ENCODE measurements at regions not wholly inside any gene's neighbourhood (a gene's known extent, or its start where the extent isn't known, plus 50 kb on each side); places are given as distances from the start of the nearest gene placed in this dataset.

DNA sequence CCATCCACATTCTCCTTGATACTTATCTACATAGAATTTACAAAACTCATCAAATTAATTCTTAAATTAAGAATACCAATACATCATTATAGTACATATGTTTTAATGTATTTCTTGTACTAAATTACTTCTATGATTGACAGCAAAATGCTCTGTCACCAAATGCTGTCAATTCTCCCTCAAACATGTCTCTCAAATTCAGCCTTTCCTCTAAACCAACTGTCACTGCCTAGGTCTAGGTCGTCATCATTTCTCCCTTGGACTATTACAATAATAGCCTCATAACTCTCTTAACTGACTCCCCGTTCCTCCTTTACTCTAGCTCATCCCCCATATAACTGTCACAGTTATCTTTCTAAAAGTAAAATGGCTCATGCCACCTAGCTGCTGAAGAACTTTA, 279.7 kb upstream of the FSTL5 start:
- Histone ChIP-seq H3K4me3 (no peak overlapping the region), H3K9me3 (no peaks in the 10 kb centered on the region), H3K4me2 (no peak overlapping the region), H3K4me1 (no peaks in the 10 kb centered on the region), H3K27ac (no peak overlapping the region)
- ATAC-seq = no peak
- no peak for FAIRE-seq
- CTCF ChIA-PET = interaction anchor here (0.6 kb wide), 1 partner anchor 406 kb away, joined by 3 read pairs; no protein-coding TSS in a partner anchor
- 24% methylated on average over 2 of the region's 2 CpGs for WGBS (ENCODE audit: missing lambda C conversion rate)
- POLR2A ChIA-PET = no interaction called here
- TF ChIP-seq BHLHE40 (IDR thresholded peaks at IDR 0.05; ENCODE audit: low read depth, low read length) = no peak
- no peak for TF ChIP-seq FOSB (CRISPR knock-in tag; IDR thresholded peaks at IDR 0.05)
- no peak for TF ChIP-seq EHF (CRISPR knock-in tag; IDR thresholded peaks at IDR 0.05)
- TF ChIP-seq HOXB13 (CRISPR knock-in tag; IDR thresholded peaks at IDR 0.05; ENCODE audit: low read depth) = no peak
- TF ChIP-seq POLR2A (IDR thresholded peaks at IDR 0.05; ENCODE audit: low read length) = no peak
- no peak for TF ChIP-seq RAD21 (conservative IDR thresholded peaks at IDR 0.05 in 1 of 2, IDR thresholded peaks at IDR 0.05 in 1 of 2)
- no peak for TF ChIP-seq POLR2AphosphoS2 (conservative IDR thresholded peaks at IDR 0.05; ENCODE audit: low read length)
- no peak for TF ChIP-seq CEBPB (IDR thresholded peaks at IDR 0.05)
- no peak for TF ChIP-seq ELK1 (IDR thresholded peaks at IDR 0.05; ENCODE audit: low read depth, low read length)
- TF ChIP-seq HOXA7 (CRISPR knock-in tag; IDR thresholded peaks at IDR 0.05) = no peak
- TF ChIP-seq SREBF2 (IDR thresholded peaks at IDR 0.05) = no peak
- TF ChIP-seq, protein P1, sequence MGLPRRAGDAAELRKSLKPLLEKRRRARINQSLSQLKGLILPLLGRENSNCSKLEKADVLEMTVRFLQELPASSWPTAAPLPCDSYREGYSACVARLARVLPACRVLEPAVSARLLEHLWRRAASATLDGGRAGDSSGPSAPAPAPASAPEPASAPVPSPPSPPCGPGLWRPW (IDR thresholded peaks at IDR 0.05) = no peak
- TF ChIP-seq CHD2 (IDR thresholded peaks at IDR 0.05; ENCODE audit: low read length, partially characterized antibody) = no peak
- no peak for DNase-seq (ENCODE audit: low read depth in 1 of 2, low spot score in 1 of 2)

DNA sequence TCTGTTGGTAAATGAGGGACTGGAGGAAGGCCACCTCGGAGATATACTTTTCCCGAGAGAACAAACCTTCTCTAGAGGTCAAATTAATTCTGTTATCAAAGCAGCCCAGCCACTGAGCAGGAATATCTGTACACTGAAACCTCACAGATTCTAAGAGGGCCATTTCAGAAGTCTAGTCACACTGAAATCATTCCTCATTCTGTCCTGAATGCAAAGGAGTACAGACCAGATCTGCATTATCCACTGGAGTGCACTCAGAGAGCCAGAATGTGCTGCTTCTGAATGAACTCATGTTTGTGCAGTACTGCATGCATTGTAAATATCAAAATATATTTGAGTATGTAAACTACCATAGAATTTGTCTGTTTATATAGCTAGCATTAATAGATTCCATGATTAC, 278.3 kb upstream of the FSTL5 start:
- FAIRE-seq = no peak
- no peak overlapping the region for H3K27ac ChIP-seq
- WGBS (ENCODE audit: missing lambda C conversion rate) = 6% methylated on average over 2 of the region's 2 CpGs
- CTCF ChIA-PET = no interaction called here
- TF ChIP-seq SMC3 (IDR thresholded peaks at IDR 0.05) (no peak), SREBF2 (IDR thresholded peaks at IDR 0.05) (no peak), ZNF302 (CRISPR knock-in tag; IDR thresholded peaks at IDR 0.05) (no peak), HMGXB4 (CRISPR knock-in tag; IDR thresholded peaks at IDR 0.05; ENCODE audit: borderline replicate concordance) (no peak), CTCF (IDR thresholded peaks at IDR 0.05) (no peak), CHD4 (IDR thresholded peaks at IDR 0.05; ENCODE audit: borderline replicate concordance) (no peak), HOXA7 (CRISPR knock-in tag; IDR thresholded peaks at IDR 0.05) (no peak), JUN (IDR thresholded peaks at IDR 0.05) (no peak), EHF (CRISPR knock-in tag; IDR thresholded peaks at IDR 0.05) (no peak), KDM1A (IDR thresholded peaks at IDR 0.05; ENCODE audit: low read depth) (no peak), REST (IDR thresholded peaks at IDR 0.05) (no peak), ZFP36 (IDR thresholded peaks at IDR 0.05; ENCODE audit: borderline replicate concordance, partially characterized antibody) (no peak), MAZ (IDR thresholded peaks at IDR 0.05; ENCODE audit: borderline replicate concordance, low read depth, low read length) (no peak)
- TF ChIP-seq, protein P2, sequence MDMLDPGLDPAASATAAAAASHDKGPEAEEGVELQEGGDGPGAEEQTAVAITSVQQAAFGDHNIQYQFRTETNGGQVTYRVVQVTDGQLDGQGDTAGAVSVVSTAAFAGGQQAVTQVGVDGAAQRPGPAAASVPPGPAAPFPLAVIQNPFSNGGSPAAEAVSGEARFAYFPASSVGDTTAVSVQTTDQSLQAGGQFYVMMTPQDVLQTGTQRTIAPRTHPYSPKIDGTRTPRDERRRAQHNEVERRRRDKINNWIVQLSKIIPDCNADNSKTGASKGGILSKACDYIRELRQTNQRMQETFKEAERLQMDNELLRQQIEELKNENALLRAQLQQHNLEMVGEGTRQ (IDR thresholded peaks at IDR 0.05) = no peak
- TF ChIP-seq, protein P1 (IDR thresholded peaks at IDR 0.05) = no peak
- TF ChIP-seq, protein P3, sequence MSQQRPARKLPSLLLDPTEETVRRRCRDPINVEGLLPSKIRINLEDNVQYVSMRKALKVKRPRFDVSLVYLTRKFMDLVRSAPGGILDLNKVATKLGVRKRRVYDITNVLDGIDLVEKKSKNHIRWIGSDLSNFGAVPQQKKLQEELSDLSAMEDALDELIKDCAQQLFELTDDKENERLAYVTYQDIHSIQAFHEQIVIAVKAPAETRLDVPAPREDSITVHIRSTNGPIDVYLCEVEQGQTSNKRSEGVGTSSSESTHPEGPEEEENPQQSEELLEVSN (IDR thresholded peaks at IDR 0.05; ENCODE audit: borderline replicate concordance, low read depth) = no peak
- TF ChIP-seq, protein P4, sequence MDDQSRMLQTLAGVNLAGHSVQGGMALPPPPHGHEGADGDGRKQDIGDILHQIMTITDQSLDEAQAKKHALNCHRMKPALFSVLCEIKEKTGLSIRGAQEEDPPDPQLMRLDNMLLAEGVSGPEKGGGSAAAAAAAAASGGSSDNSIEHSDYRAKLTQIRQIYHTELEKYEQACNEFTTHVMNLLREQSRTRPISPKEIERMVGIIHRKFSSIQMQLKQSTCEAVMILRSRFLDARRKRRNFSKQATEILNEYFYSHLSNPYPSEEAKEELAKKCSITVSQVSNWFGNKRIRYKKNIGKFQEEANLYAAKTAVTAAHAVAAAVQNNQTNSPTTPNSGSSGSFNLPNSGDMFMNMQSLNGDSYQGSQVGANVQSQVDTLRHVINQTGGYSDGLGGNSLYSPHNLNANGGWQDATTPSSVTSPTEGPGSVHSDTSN (IDR thresholded peaks at IDR 0.05) = no peak
- no peak for DNase-seq (ENCODE audit: low read depth in 1 of 2, low spot score in 1 of 2)
- no peaks in the 10 kb centered on the region for H3K4me1 ChIP-seq
- H3K4me3 ChIP-seq = no peak overlapping the region
- H3K9me3 ChIP-seq = no peaks in the 10 kb centered on the region
- H3K4me2 ChIP-seq = no peak overlapping the region
- POLR2A ChIA-PET = no interaction called here
- ATAC-seq = no peak
